Activated T-cell treated with anti-CD3 and anti-CD28 coated beads for 4 hours (primary cell): ENCODE measurements at regions not wholly inside any gene's neighbourhood (a gene's known extent, or its start where the extent isn't known, plus 50 kb on each side); places are given as distances from the start of the nearest gene placed in this dataset.
"Not testable (repeated sequence)": the region's sequence is repeated elsewhere in the genome, so short reads cannot be mapped to it uniquely, and the experiment has no call there.

Experiments
- DNase-seq: peaks from one replicate; pipeline ENCODE4 v3.0.0-alpha.2; 2020

DNA sequence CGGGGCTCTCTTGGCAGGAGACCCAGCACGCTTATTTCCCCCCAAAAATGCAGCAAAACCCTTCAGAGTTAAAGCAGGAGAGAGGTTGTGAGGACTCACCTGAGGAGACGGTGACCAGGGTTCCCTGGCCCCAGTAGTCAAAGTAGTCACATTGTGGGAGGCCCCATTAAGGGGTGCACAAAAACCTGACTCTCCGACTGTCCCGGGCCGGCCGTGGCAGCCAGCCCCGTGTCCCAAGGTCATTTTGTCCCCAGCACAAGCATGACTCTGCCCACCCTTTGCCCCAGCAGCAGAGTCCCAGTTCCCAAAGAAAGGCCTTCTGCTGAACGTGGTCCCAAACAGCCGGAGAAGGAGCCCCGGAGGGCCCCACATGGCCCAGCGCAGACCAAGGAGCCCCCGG lies 337.7 kb downstream of the TMEM121 start:
- DNase-seq = no peak

DNA sequence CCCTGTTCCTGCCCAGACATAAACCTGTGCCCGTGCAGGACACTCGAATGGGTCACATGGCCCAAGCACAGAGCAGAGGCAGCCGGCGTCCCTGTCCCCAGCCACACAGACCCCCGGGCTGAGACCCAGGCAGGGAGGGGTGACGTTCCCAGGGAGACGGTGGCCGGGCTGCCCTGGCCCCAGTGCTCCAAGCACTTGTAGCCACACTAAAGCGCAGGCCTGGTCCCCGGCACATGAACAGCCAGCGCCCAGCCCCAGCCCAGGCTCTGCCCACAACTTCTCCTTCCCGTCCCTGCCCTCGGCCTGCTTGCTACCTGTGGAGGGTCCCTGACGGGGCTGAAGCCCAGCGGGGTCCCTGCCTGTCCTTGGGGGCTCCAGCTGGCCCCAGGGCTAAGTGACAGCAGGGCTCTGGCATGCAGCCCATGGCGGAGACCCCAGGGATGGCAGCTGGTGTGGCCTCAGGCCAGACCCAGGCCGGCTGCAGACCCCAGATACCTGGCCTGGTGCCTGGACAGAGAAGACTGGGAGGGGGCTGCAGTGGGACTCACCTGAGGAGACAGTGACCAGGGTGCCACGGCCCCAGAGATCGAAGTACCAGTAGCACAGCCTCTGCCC lies 338.4 kb downstream of the TMEM121 start:
- DNase-seq = no peak

DNA sequence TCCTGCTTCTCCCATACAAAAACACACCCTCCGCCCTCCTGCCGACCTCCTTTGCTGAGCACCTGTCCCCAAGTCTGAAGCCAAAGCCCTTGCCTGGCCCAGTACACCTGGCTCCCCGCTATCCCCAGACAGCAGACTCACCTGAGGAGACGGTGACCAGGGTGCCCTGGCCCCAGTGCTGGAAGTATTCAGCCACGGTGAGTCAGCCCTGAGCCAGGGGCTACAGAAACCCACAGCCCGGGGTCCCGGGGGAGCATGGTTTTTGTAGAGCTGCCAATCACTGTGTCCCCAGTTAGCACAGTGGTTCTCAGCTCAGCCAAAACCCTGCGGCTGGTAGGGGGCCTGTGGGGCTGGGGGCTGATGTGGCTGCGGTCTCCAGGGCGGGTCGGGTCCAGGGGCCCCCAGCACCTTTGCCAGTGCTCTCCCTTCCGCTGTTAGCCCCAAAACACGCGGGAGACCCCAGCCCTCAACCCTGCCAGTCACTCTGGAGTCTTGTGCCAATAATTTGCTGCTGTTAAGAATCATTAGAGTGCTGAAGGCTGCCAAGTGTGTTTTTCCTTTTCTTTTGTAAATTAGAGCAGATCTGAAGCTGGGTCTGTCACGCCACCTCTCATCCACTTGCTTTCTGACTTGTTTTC lies 339.0 kb downstream of the TMEM121 start:
- DNase-seq = no peak

DNA sequence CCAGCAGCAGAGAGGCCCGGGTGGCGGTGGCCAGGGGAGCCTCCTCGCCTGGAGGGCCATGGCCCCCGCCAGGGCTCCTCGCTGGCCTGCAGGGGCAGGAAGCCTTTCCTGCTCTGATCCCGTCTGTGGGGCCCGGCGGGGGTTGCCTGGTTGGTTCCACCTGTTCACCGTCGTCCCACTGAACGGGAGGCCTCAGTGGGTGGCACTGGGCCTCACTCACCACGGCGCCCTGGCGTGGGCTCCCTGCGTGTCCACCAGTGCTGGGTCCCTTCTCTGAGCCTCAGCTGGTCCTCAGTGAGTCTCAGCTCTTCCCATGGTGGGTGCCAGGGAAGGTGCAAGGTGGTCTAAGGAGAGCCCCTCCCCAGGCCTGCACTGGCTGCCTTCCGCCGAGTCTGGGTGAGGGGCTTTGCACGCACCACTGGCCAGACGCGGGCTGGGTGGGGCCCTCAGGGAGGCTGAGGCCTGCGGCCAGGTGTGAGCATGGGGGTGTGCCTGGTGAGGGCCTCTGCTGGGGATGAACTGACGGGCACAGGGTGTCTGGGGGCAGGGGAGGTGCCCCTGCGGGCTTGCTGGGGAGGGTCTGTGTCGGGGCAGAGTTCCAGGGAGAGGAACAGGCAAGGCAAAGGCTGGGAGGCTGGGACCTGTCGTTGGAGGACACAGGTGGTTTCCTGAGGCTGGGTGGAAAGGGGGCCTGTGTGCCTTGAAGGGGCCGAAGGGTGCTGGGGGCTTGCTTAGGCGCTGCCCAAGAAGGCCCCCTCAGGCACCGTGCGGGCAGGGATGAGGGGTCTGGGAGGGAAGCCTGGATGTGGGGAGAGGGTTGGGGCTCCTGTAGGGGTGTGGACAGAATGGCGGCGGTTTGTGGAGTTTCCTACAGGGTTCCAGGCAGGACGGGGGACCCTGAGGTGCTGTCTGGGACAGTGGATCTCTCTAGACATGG lies 339.8 kb downstream of the TMEM121 start:
- no peak for DNase-seq

DNA sequence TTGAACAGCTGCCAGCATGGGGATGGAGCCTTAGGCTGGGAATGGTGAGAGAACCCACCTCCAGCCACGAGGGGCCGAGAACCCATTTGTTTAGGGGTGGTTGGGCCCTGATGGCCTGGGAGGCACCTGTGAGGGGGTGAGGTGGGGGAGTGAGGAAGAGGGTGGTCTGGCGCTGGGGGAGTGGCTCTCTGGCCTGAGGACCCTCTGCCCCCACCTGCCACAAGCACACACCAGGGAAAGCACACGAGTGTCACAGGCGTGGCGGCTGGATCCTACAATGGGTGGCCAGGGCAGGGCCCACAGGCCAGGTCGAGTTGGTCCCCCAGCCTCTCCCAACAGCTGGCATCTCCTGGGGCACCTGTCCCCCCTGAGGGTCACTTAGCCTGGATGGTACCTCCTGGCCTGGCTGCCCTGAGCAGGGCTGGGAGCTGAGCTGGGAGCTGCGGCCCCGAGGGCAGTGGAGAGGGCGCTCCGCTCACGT lies 340.5 kb downstream of the TMEM121 start:
- no peak for DNase-seq

DNA sequence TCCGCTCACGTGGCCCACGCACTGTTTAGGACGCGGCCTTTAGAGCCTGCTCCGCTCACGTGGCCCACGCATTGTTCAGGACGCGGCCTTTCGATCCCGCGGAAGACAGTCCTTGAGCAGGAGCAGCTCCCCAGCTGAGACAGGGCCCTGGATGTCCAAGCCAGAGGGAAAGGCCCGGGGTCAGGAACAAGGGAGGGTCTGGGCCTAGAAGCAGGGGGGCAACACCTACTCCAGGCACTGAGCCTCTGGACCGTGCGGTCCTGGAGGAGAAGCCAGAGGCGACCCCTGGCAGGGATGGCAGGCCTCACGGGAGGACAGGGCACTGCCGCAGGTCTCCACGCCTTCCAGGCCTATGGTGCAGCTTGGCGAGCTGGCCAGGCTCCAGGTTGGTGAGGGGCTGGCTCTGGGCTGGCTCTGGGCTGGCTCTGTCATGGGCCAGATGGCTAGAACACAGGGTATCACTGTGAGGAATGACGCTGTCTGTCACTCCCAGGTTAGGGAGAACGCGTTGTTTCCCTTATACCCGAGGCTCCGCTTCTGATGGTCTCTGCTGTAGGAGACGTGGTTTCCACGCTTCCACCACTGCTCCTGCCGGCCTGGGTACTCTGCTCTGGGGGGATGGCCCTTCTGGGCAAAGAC lies 341.7 kb downstream of the TMEM121 start:
- DNase-seq = no peak

DNA sequence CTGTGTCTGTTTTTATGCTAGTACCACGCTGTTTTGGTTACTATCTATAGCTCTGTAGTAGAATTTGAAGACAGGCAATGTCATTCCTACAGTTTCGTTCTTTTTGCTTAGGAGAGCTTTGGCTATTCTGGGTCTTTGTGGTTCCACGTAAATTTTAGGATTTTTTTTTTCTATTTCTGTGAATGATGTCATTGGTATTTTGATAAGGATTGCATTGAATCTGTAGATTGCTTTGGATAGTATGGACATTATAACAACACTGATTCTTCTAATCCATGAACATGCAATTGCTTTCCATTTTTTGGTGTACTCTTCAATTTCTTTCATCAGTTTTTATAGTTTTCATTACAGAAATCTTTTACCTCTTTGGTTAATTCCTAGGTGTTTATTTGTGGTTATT lies 345.2 kb downstream of the TMEM121 start:
- DNase-seq = no peak

DNA sequence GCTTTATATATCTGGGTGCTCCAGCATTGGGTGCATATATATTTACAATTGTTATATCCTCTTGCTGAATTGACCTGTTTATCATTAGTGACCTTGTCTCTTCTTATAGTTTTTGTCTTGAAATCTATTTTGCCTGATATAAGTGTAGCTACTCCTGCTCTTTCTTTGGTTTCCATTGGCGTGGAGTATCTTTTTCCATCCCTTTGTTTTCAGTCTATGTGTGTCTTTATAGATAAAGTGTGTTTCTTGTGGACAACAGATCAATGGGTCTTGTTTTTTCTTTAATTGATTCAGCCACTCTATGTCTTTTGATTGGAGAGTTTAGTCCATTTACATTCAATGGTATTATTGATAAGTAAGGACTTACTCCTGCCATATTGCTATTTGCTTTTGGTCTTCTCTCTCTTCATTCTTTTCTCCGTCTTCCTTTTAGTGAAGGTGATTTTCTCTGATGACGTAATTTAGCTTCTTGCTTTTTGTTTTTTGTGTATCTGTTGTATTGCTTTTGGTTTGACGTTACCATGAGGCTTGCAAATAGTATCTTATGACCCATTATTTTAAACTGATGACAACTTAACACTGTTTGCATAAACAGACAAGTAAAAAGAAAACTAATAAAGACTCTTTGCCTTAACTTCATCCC lies 347.6 kb downstream of the TMEM121 start:
- no peak for DNase-seq

DNA sequence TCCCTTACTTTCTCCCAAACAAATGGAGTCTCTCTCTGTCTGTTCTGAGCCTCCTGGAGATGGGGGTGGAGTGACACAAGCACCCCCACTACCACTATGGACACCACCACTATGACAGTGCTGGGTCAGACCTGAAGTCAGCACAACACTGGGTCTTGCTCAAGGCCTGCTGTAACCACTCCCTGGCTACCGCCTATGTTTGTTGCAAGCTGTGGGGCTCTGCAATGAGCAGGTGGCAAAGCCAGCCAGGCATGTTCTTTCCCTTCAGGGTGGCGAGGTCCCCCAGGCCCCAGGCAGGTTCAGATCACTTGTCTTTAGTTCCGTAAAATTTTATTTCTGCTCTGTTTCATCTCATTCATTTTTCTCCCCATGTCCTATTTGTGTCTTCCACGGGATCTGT lies 349.8 kb downstream of the TMEM121 start:
- no peak for DNase-seq

DNA sequence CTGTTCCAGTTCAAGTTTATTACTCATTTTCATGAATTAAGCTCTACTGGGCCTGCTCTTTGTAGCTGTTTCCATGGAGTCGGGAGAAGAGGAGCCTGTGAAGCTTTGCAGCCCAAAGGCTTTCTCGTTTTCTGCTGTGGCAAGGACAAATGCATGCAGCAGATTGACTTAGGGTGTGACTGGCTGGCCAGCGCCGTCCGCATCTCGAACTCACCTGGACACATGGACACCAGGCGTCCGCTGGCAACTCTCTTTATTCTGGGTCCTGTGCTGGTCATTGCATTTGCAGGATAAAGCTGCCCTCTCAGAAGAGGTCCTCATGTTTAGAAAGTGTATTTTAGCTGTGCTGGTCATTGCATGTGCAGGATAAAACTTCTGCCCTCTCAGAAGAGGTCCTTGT lies 350.4 kb downstream of the TMEM121 start:
- no peak for DNase-seq

DNA sequence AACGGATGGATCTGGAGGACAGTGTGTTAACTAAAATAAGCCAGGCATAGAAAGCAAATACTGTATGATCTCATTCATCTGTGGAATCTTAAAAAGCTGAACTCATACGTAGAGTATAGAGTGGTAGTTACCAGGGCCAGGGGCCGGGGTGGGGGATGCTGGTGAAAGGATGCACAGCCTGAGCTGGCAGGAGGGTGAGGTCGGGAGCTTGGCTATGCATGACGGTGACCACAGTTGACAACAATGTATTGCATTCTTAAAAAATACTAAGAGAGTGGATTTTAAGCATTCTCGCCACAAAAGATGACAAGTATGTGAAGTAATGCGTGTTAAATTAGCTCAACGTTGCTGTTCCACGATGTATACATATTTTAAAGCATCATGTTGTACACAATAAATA lies 351.3 kb downstream of the TMEM121 start:
- no peak for DNase-seq

DNA sequence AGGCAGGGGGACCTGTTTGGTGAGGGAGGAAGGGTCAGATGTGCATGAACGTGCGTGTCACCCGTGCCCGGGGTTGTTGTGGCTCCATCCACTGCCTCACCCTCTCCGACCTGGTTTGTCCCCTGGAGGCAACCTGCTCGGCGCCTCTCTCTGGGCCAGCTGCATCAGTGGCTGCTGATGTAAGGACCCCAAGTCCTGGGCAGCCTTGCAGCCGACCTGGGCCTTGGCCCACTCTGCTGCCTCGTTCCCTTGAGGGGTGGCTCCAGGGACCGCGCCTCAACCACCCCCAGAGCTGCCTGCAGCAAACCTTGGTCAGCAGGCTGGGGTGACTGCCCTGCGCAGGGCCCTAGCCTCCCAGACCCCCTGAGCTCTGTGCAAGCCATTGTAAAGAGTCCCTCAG lies 351.7 kb downstream of the TMEM121 start:
- DNase-seq = no peak

DNA sequence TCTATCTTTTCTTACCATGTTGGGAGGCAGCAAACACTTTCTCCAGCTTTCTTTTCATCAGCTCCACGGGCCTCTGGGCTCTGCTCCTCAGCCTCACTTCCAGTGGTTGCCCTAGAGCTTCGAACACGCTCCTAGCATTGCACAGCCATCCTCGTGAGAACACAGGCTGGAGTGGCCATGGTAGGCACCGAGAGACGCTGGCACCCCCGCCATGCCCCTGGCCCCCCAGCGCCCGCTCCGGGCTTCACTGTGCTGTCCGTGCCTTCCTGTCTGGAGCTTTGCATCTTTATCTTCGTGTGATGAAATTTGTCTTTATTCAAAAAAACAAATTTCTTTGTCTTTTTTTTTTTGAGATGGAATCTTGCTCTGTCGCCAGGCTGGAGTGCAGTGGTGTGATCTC lies 352.2 kb downstream of the TMEM121 start:
- no peak for DNase-seq

DNA sequence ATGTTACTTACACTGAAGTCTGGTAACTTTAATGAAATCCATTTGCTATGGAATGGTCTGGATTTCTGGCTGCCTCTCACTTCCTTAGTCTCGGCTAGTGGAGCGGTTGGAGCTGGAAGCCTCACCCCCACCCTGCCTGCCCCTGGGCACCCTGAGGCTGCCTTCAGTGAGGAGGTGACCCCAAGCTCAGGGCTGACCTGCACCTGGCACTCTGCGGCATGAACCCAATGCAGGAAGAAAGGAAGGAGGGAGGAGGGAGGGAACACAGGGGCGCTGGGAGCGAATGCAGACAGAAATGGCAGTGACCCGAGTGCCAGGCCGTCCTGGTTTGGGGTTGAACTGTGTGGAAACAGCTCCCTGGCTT lies 353.1 kb downstream of the TMEM121 start:
- DNase-seq = no peak

DNA sequence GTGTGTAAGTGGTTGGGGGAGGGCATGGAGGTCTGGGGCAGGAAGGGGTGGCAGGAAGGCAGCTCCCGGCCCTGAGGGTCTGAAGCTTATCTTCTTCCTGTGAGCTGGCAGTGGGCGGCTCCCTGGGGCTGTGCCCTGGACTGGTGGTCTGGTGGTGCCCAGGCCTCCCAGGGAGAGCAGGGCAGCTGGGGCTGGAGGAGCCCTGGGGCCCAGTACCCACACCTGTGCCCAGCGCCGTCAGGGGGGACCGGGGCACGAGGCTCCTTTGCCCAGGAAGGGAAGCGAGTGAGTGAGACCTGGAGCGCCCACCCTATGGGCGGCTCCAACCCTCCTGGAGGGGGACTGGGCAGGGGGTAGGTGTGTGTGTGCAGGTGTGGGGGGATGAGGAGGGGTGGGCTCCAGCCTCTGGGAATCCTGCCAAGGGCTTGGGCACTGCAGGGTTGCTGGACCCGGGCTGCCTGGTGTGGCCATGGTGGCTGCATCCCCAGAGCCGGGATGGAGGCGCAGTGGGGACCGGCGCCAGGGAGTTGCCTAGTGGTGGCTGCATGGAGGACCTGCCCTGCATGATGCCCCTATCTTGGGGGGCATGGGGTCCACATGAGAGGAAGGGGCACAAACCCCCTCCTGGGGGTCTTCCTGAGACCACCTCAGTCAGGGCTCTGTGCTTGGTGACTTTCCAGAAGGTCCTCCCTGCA lies 353.6 kb downstream of the TMEM121 start:
- DNase-seq = no peak

DNA sequence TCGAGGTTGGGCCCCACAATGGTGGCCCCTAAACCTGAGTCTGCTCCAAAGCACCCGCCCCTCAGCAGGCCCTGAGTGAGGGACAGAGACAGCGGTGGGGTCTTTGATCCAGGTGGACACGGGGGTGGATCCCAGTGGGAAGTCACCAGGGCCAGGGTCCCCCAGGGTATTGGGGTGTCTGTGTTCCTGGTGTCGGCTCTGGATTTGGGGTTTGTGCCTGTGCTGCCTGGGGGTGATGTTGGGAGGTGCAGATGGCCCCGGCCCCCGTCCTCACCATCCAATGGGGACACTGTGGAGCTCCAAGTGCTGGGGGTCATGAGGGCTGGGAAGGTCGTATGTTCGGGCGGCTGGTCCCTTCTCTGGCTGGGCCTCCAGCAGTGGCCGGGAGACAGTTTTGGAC lies 354.2 kb downstream of the TMEM121 start:
- no peak for DNase-seq

DNA sequence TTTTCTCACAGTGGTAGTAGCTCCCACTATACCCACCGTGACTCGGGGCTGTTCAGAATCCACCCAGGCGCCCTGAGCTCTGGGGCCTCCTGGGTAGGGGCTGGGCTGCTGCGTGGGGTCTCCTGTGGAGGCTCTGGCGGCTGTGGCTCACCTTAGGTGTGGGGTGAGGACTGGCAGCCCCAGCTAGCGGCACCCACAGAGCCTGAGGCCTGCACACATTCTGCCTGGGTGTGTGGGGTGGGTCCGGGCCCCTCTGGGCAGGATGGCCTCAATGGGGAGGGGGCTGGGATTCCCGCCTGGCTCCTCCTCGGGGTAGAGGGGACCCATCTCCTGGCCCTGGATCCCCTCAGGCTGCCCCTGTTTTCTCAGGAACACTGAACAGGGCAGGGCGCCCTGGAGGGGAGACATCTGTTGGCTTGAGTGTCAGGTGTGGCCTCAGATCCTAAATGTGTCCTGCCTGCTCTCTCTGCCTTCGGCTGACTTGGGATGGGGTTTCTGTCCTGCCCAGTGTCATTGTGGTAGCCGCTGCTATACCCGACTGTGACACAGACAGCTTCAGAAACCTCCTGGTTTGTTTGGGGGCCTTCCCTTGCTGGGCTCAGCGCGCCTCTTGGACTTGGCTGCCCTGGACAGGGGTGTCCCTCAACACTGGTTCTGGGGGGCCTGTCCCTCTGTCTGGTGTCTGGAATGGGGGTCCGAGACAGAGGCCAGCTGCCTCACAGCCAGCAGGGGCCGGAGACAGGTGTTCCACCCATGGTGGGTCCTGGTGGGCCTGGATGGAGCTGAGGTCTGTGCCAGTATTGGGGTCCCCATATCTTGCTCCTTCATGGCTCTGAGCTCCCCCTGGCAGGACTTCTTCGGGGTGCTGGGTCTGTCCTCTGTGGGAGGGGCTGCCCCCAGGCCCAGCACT lies 354.9 kb downstream of the TMEM121 start:
- no peak for DNase-seq

DNA sequence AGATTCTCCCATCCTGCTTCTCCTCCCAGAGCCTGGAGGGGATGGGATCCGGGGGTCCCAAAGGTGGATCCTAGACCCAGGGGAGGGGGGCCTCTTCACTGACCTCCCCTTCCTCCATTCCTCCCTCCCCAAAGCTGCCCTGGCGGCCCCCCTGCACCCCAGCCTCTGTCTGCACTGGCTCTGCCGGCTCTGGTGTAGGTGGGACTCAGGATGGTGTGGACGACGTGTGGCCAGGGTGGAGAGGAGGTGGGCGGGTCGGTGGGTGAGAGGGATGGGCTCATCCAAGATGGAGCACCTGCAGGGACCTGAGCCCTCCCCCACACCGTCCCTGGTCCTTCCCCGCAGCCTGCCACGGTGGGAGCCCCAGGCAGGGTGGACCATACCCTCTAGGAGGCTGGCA lies 355.6 kb downstream of the TMEM121 start:
- DNase-seq = not testable (repeated sequence)

DNA sequence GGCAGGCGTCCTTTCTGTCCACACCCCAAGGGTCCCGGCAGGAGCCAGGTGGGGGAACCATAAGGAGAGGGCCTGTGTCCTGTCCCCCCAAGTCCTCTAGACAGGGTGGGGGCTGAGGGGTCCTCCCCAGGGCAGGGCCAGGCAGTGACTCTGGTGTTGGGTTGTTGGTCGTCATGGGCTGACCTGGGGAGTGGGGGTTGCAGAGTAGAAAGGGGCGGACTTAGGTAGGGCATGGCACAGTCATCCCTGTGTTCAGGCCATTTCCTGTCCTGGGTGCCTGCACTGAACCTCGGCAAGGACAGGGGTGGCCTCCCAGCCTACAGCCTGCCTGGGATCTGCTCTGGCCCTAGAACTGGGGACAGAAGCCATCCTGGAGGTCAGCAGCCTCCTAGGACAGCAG lies 356.2 kb downstream of the TMEM121 start:
- no peak for DNase-seq

DNA sequence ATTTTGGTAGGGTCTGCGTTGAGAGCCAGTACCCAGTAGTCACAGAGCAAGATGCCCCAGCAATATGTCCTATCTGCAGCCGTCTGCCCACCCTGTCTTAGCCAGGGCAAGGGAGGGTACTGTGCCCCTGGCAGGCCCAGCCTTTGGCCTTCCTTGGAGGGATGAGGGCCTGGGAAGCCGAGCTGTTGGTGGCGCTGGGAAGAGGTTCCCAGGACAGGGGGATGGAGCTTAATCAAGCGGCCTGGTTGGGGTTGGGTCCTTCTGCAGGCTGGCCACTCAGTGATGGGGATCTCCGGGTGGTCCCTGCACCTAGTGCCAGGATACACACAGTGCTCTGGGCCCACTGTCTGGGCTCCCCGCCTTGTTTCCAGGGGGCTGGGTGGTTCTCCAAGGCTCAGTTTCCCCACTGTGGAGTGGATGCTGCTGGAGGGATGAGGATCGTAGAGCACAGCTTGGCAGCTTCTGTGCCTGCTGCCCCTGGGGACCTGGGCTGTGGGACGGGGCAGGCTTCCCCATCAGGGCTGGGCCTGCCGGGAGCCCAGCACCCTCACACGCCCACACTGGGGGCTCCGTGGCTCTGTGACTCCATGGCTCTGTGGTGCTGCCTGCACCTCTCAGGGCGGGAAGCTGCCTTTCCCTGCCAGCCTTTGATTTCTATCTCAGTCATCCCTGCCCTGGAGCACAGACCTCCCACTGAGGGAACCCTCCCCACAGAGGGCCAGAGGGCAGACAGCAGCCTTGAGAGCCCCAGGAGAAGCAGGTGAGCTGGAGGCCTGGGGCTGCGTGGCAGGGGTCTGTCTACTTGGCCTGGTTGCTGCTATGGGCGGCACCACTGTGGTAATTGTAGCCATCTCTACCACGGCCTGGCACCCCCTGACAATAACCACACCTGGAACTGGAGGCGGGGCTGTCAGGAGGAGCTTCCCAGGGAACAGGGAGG lies 357.0 kb downstream of the TMEM121 start:
- DNase-seq = no peak
